ENCODE measurements at regions not wholly inside any gene's neighbourhood (a gene's known extent, or its start where the extent isn't known, plus 50 kb on each side); places are given as distances from the start of the nearest gene placed in this dataset.
"Not testable (repeated sequence)": the region's sequence is repeated elsewhere in the genome, so short reads cannot be mapped to it uniquely, and the experiment has no call there.

- no peak for DNase-seq (ENCODE audit: low read depth)
Measured at GRCh38 chr1:58836408-58836807, 52.6 kb upstream of the JUN start.

GRCh38 chr1:58837886-58838285 is 54.0 kb upstream of the JUN start:
- no peak for DNase-seq (ENCODE audit: low read depth)

- no peak for DNase-seq (ENCODE audit: low read depth)
Measured at GRCh38 chr1:58839147-58839795, 55.4 kb upstream of the JUN start.

GRCh38 chr1:58839846-58840835 is 56.3 kb upstream of the JUN start:
- no peak for DNase-seq (ENCODE audit: low read depth)

- DNase-seq (ENCODE audit: low read depth), result no peak
Measured at GRCh38 chr1:58841455-58841854, 57.6 kb upstream of the JUN start.

GRCh38 chr1:58842941-58843340 is 59.1 kb upstream of the JUN start:
- DNase-seq (ENCODE audit: low read depth), result no peak

- DNase-seq (ENCODE audit: low read depth), result no peak
Measured at GRCh38 chr1:58844176-58844575, 60.3 kb upstream of the JUN start.

GRCh38 chr1:58845942-58846341 is 62.1 kb upstream of the JUN start:
- DNase-seq (ENCODE audit: low read depth), result no peak

GRCh38 chr1:58848818-58849411 is 65.1 kb upstream of the JUN start:
- DNase-seq (ENCODE audit: low read depth), result no peak

GRCh38 chr1:58849551-58849950 is 65.7 kb upstream of the JUN start:
- DNase-seq (ENCODE audit: low read depth), result no peak

GRCh38 chr1:58850636-58851035 is 66.8 kb upstream of the JUN start:
- no peak for DNase-seq (ENCODE audit: low read depth)

- DNase-seq (ENCODE audit: low read depth), result no peak
Measured at GRCh38 chr1:58852731-58853485, 69.1 kb upstream of the JUN start.

- DNase-seq (ENCODE audit: low read depth), result no peak
Measured at GRCh38 chr1:58854576-58854975, 70.7 kb upstream of the JUN start.

GRCh38 chr1:58855274-58856165 is 71.7 kb upstream of the JUN start:
- DNase-seq (ENCODE audit: low read depth), result no peak

- not testable (repeated sequence) for DNase-seq (ENCODE audit: low read depth)
Measured at GRCh38 chr1:58856281-58856680, 72.4 kb upstream of the JUN start.

GRCh38 chr1:58857680-58858673 is 74.1 kb upstream of the JUN start:
- DNase-seq (ENCODE audit: low read depth), result no peak

- no peak for DNase-seq (ENCODE audit: low read depth)
Measured at GRCh38 chr1:58859769-58860485, 76.1 kb upstream of the JUN start.

GRCh38 chr1:58861076-58861475 is 77.2 kb upstream of the JUN start:
- DNase-seq (ENCODE audit: low read depth), result no peak

- DNase-seq (ENCODE audit: low read depth), result no peak
Measured at GRCh38 chr1:58861506-58861905, 77.7 kb upstream of the JUN start.

Data from stimulated activated CD8-positive, alpha-beta memory T cell treated with anti-CD3 and anti-CD28 coated beads, Interleukin-7, amount 100 ng/mL, for 24 hours (primary cell).